T-cell (primary cell): ENCODE measurements at regions not wholly inside any gene's neighbourhood (a gene's known extent, or its start where the extent isn't known, plus 50 kb on each side); places are given as distances from the start of the nearest gene placed in this dataset.

ENCODE experiments used
- ATAC-seq, 4 experiments: fragments of 200-7000 bp in 3 of 4; fragments of 150-1000 bp in 1 of 4; cut with Tn5 transposase; replicated peaks in 1 of 4; 1 replicate in 3 of 4; 2 replicates in 1 of 4; pipeline ENCODE4 v1.10.0; 2021; ENCODE audit warnings: moderate library complexity in 3 of 4, mild to moderate bottlenecking in 2 of 4, moderate number of reproducible peaks in 1 of 4
- CTCF ChIA-PET, 2 donors: fragments of 300-600 bp; sonication (Branson Sonifier 250); formaldehyde crosslinking; loops; one replicate each; lab custom pipeline; 2022; ENCODE audit warnings: antibody characterized with exemption in 2 of 2; lab: Charles Lee
- POLR2A ChIA-PET, 2 donors: fragments of 300-600 bp; sonication (Branson Sonifier 250); formaldehyde crosslinking; loops; one replicate each; lab custom pipeline; 2022; ENCODE audit warnings: antibody characterized with exemption in 2 of 2; lab: Charles Lee
- DNase-seq, 35 experiments: peaks; one replicate each; pipeline versions ENCODE4 v3.0.0 to v3.0.0-alpha.2; 2013 to 2023
- H3K27ac ChIP-seq: one replicate; pipeline ENCODE4 v1.5.1; 2013; ENCODE audit warnings: low read length
- H3K27me3 ChIP-seq, 2 experiments: replicated peaks in 1 of 2; 1 replicate in 1 of 2; 2 replicates in 1 of 2; pipeline versions ENCODE4 v1.6.1 to v1.7.0; 2013; ENCODE audit warnings: low read length in 1 of 2, mixed read lengths in 1 of 2; ENCODE audit not compliant: control insufficient read depth in 2 of 2, insufficient read depth in 2 of 2; ENCODE audit errors: extremely low read depth in 1 of 2
- H3K36me3 ChIP-seq, 2 donors: 1 replicate in 1 of 2; 2 replicates in 1 of 2; pipeline versions ENCODE4 v1.6.1 to v1.7.0; 2013; ENCODE audit warnings: low read length in 1 of 2; ENCODE audit not compliant: control insufficient read depth in 2 of 2, insufficient read depth in 1 of 2; ENCODE audit errors: extremely low read depth in 1 of 2
- H3K4me1 ChIP-seq, 2 experiments: 1 replicate in 1 of 2; 2 replicates in 1 of 2; pipeline versions ENCODE4 v1.6.1 to v1.7.0; 2013; ENCODE audit warnings: low read length in 2 of 2, mixed read lengths in 1 of 2; ENCODE audit not compliant: insufficient read depth in 2 of 2, control insufficient read depth in 1 of 2; ENCODE audit errors: extremely low read depth in 1 of 2
- H3K4me3 ChIP-seq, 2 donors: 1 replicate in 1 of 2; 2 replicates in 1 of 2; pipeline versions ENCODE4 v1.5.1 to v1.7.0; 2013; ENCODE audit warnings: mild to moderate bottlenecking in 2 of 2, low read length in 1 of 2, moderate library complexity in 1 of 2; ENCODE audit not compliant: control insufficient read depth in 1 of 2; ENCODE audit errors: extremely low read depth in 1 of 2
- H3K9me3 ChIP-seq: 2 replicates; pipeline ENCODE4 v1.7.0; 2013
- H3K27ac Mint-ChIP-seq, 2 donors: one replicate each; pipeline ENCODE4 v1.8.0; 2020 to 2021; ENCODE audit warnings: mild to moderate bottlenecking in 2 of 2, mixed read lengths in 2 of 2
- H3K27me3 Mint-ChIP-seq, 2 donors: one replicate each; pipeline ENCODE4 v1.8.0; 2021 to 2022; ENCODE audit warnings: mixed read lengths in 2 of 2
- H3K36me3 Mint-ChIP-seq: one replicate; pipeline ENCODE4 v1.8.0; 2021; ENCODE audit warnings: mixed read lengths
- H3K4me1 Mint-ChIP-seq, 3 donors: one replicate each; pipeline ENCODE4 v1.8.0; 2020 to 2022; ENCODE audit warnings: mixed read lengths in 3 of 3, mild to moderate bottlenecking in 1 of 3
- H3K4me3 Mint-ChIP-seq, 3 donors: one replicate each; pipeline ENCODE4 v1.8.0; 2020 to 2022; ENCODE audit warnings: mild to moderate bottlenecking in 3 of 3, mixed read lengths in 3 of 3, moderate library complexity in 3 of 3
- H3K9me3 Mint-ChIP-seq, 3 donors: one replicate each; pipeline ENCODE4 v1.8.0; 2020 to 2022; ENCODE audit warnings: mixed read lengths in 3 of 3
- WGBS: methylation state at CpG from one replicate; pipeline ENCODE4 v1.1.5; 2013; ENCODE audit warnings: missing lambda C conversion rate; ENCODE audit not compliant: insufficient coverage; 5-methylcytosine and 5-hydroxymethylcytosine counted together

DNA sequence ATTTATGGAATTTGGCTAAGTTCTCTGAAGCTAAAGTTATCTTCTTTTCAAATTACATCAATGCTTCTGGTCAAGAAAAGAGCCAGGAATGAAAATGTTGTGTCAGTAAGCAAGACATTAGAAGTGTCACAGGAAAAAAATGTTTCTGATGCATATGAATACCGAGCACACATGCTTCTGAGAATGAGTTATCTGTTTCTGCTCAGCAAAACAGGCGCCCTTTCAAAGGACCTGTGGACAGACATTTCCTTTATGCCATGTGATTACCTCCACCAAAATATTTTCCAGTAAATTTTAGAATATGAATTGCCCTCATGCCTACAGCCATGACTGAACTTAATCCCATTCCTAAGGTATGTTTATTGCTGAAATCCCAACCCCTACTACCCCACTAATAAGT lies 55.4 kb upstream of the RNF180 start:
- H3K36me3 ChIP-seq, result no peaks in the 10 kb centered on the region
- no peaks in the 10 kb centered on the region for H3K9me3 ChIP-seq
- H3K9me3 Mint-ChIP-seq, result peaks cover 15 to 27% (median 19%) of the 10 kb centered on the region in 3 donors
- H3K36me3 Mint-ChIP-seq, result no peaks in the 10 kb centered on the region
- no peak overlapping the region for H3K27ac ChIP-seq
- ChIA-PET POLR2A (no interaction called here), CTCF (no interaction called here)
- DNase-seq (no peak), ATAC-seq (no peak)
- H3K27me3 ChIP-seq, result no peaks in the 10 kb centered on the region
- H3K4me1 ChIP-seq, result no peaks in the 10 kb centered on the region
- no peak overlapping the region for H3K4me3 Mint-ChIP-seq
- H3K27ac Mint-ChIP-seq, result no peak overlapping the region
- no CpG with 5 or more reads among the region's 2 CpGs for WGBS
- no peaks in the 10 kb centered on the region for H3K4me1 Mint-ChIP-seq
- no peaks in the 10 kb centered on the region for H3K27me3 Mint-ChIP-seq
- no peak overlapping the region for H3K4me3 ChIP-seq

DNA sequence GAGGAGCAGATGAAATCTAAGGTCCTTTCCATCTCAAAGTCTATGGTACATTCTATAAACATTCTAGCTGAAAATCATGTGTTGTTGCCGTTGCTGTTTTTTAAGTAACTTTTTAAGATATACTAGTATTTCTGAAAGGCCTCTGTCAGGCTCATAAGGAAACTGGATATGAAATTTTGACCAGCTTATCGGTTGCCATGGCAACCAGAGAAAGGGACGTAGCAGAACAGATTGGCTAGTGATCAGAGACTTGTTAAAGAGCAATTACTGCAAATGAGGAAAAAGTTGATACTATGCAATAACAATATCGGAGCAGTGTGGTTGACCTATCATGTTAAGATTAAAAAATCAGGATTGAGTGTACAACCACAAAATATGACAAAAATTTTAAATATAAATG lies 57.0 kb upstream of the RNF180 start:
- 39% methylated on average over 2 of the region's 4 CpGs for WGBS

GRCh38 chr5:64100203-64100602 lies 65.4 kb upstream of the RNF180 start:
- Histone ChIP-seq H3K27me3 (no peaks in the 10 kb centered on the region), H3K4me1 (no peaks in the 10 kb centered on the region), H3K9me3 (peaks cover 4% of the 10 kb centered on the region), H3K36me3 (no peaks in the 10 kb centered on the region), H3K4me3 (no peak overlapping the region), H3K27ac (no peak overlapping the region)
- H3K27ac Mint-ChIP-seq, result no peak overlapping the region
- no peak for ATAC-seq
- no peak overlapping the region for H3K4me3 Mint-ChIP-seq
- H3K9me3 Mint-ChIP-seq, result peaks cover 7 to 17% (median 10%) of the 10 kb centered on the region in 3 donors
- H3K27me3 Mint-ChIP-seq, result no peaks in the 10 kb centered on the region
- 14% methylated on average over 1 of the region's 1 CpG for WGBS
- H3K4me1 Mint-ChIP-seq, result no peaks in the 10 kb centered on the region
- ChIA-PET POLR2A (no interaction called here), CTCF (no interaction called here)
- no peaks in the 10 kb centered on the region for H3K36me3 Mint-ChIP-seq
- no peak for DNase-seq

More for the DNA sequence above, 57.0 kb upstream of the RNF180 start:
- Mint-ChIP-seq H3K36me3 (no peaks in the 10 kb centered on the region), H3K4me3 (no peak overlapping the region), H3K4me1 (no peaks in the 10 kb centered on the region), H3K27ac (no peak overlapping the region), H3K9me3 (peaks cover 15 to 28% (median 22%) of the 10 kb centered on the region in 3 donors), H3K27me3 (no peaks in the 10 kb centered on the region)
- POLR2A ChIA-PET, result no interaction called here
- DNase-seq (no peak), ATAC-seq (no peak)
- no peak overlapping the region for H3K4me3 ChIP-seq
- no peak overlapping the region for H3K27ac ChIP-seq
- no peaks in the 10 kb centered on the region for H3K36me3 ChIP-seq
- no peaks in the 10 kb centered on the region for H3K27me3 ChIP-seq
- CTCF ChIA-PET, result no interaction called here
- no peaks in the 10 kb centered on the region for H3K9me3 ChIP-seq
- H3K4me1 ChIP-seq, result no peaks in the 10 kb centered on the region

GRCh38 chr5:64096771-64097170 lies 68.9 kb upstream of the RNF180 start:
- no peak for DNase-seq
- Histone ChIP-seq H3K4me3 (no peak overlapping the region), H3K9me3 (peaks cover 4% of the 10 kb centered on the region), H3K36me3 (no peaks in the 10 kb centered on the region), H3K4me1 (no peaks in the 10 kb centered on the region), H3K27me3 (no peaks in the 10 kb centered on the region), H3K27ac (no peak overlapping the region)
- H3K4me3 Mint-ChIP-seq, result no peak overlapping the region
- ChIA-PET CTCF (interaction anchor here in 1 of 2 donors (1.0 kb wide), 1 partner anchor 42 kb away, joined by 3 read pairs; no protein-coding TSS in a partner anchor), POLR2A (no interaction called here)
- no peak overlapping the region for H3K27ac Mint-ChIP-seq
- no peaks in the 10 kb centered on the region for H3K27me3 Mint-ChIP-seq
- no peaks in the 10 kb centered on the region for H3K36me3 Mint-ChIP-seq
- ATAC-seq, result no peak
- H3K9me3 Mint-ChIP-seq, result peaks cover 9 to 14% (median 11%) of the 10 kb centered on the region in 3 donors
- H3K4me1 Mint-ChIP-seq, result no peaks in the 10 kb centered on the region

- Histone ChIP-seq H3K27ac (no peak overlapping the region), H3K4me1 (no peaks in the 10 kb centered on the region), H3K27me3 (no peaks in the 10 kb centered on the region), H3K36me3 (no peaks in the 10 kb centered on the region), H3K9me3 (no peaks in the 10 kb centered on the region), H3K4me3 (no peak overlapping the region)
- Mint-ChIP-seq H3K36me3 (no peaks in the 10 kb centered on the region), H3K4me1 (no peaks in the 10 kb centered on the region), H3K4me3 (no peak overlapping the region), H3K9me3 (peaks cover 0 to 8% (median under 1%) of the 10 kb centered on the region in 3 donors), H3K27me3 (no peaks in the 10 kb centered on the region), H3K27ac (no peak overlapping the region)
- ATAC-seq, result no peak
- no peak for DNase-seq
- 84% methylated on average over 3 of the region's 8 CpGs for WGBS
- ChIA-PET CTCF (no interaction called here), POLR2A (no interaction called here)
Measured at GRCh38 chr5:64077589-64077988, 88.1 kb upstream of the RNF180 start.

- no peaks in the 10 kb centered on the region for H3K36me3 ChIP-seq
- no peak overlapping the region for H3K4me3 Mint-ChIP-seq
- no peaks in the 10 kb centered on the region for H3K4me1 Mint-ChIP-seq
- ChIA-PET POLR2A (no interaction called here), CTCF (no interaction called here)
- peaks cover 0 to 5% (median 0%) of the 10 kb centered on the region in 3 donors for H3K9me3 Mint-ChIP-seq
- H3K36me3 Mint-ChIP-seq, result no peaks in the 10 kb centered on the region
- DNase-seq (no peak), ATAC-seq (no peak)
- no peaks in the 10 kb centered on the region for H3K27me3 ChIP-seq
- H3K27me3 Mint-ChIP-seq, result no peaks in the 10 kb centered on the region
- H3K9me3 ChIP-seq, result no peaks in the 10 kb centered on the region
- H3K4me1 ChIP-seq, result no peaks in the 10 kb centered on the region
- no peak overlapping the region for H3K27ac ChIP-seq
- H3K27ac Mint-ChIP-seq, result no peak overlapping the region
- no CpG with 5 or more reads among the region's 2 CpGs for WGBS
- H3K4me3 ChIP-seq, result no peak overlapping the region
Measured at GRCh38 chr5:64074533-64074932, 91.1 kb upstream of the RNF180 start.

DNA sequence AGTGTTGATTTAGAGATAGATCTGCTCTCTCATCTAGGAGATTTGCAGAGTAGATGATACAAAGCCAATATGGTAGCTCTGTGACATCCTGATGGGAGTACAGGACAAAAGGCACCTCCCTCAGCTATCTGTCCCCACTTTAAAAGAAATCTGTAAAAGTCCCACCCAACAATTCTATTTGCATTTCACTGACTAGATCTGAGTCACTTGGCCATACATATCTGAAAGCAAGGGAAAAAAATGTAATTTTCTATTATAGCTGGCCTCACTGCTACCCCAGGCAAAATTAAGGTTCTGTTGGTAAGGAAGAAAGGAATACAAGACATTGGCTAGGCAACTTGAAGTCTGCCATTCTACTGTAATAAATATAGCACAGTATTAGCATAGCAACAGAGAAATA lies 96.2 kb upstream of the RNF180 start:
- ATAC-seq (no peak), DNase-seq (no peak)
- CTCF ChIA-PET, result no interaction called here
- H3K9me3 Mint-ChIP-seq, result peaks cover 0 to 5% (median 3%) of the 10 kb centered on the region in 3 donors
- Histone ChIP-seq H3K4me3 (no peak overlapping the region), H3K36me3 (no peaks in the 10 kb centered on the region), H3K9me3 (no peaks in the 10 kb centered on the region), H3K27me3 (no peaks in the 10 kb centered on the region), H3K4me1 (no peaks in the 10 kb centered on the region), H3K27ac (no peak overlapping the region)
- POLR2A ChIA-PET, result no interaction called here
- H3K4me1 Mint-ChIP-seq, result no peaks in the 10 kb centered on the region
- no peak overlapping the region for H3K4me3 Mint-ChIP-seq
- H3K27me3 Mint-ChIP-seq, result no peaks in the 10 kb centered on the region
- no peaks in the 10 kb centered on the region for H3K36me3 Mint-ChIP-seq
- H3K27ac Mint-ChIP-seq, result no peak overlapping the region
